ENCODE measurements at regions not wholly inside any gene's neighbourhood (a gene's known extent, or its start where the extent isn't known, plus 50 kb on each side); places are given as distances from the start of the nearest gene placed in this dataset.

DNA sequence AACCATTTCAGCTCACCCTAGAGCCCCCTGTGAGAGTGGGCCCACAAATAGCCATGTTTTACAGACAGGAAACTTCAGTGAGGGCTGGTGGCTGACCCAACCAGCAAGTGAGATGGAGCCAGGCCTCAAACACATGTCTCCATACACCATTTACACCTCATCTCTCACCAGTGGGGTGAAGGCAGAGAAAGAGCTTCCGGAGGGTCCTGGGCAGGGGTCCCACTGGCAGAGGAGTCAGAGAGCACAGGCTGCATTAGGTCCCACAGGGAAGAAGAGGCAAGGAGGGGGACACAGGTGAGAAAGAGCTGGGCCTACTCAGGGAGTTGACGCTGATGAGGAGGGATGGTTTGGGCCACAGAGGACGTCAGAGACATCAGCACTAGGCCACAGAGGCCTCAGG lies 172.6 kb downstream of the VEGFA start:
- H3K4me1 ChIP-seq (ENCODE audit: control insufficient read depth in 3 of 3, insufficient read depth in 3 of 3, low read length in 3 of 3) = peaks cover 2 to 11% (median 9%) of the 10 kb centered on the region in 3 donors
- H3K9me3 ChIP-seq (ENCODE audit: control insufficient read depth in 3 of 3, low read length in 3 of 3) = peaks cover 0 to 3% (median 2%) of the 10 kb centered on the region in 3 donors
- H3K4me3 ChIP-seq (ENCODE audit: low read length in 3 of 3) = no peak overlapping the region
- H3K27me3 ChIP-seq (ENCODE audit: control insufficient read depth in 3 of 3, insufficient read depth in 3 of 3, low read length in 3 of 3) = no peaks in the 10 kb centered on the region
- no peak overlapping the region for H3K9ac ChIP-seq (ENCODE audit: low read depth in 1 of 3, low read length in 3 of 3)
- no peaks in the 10 kb centered on the region for H3K36me3 ChIP-seq (ENCODE audit: control insufficient read depth in 3 of 3, insufficient read depth in 3 of 3, low read length in 3 of 3)
- no peak overlapping the region for H3K27ac ChIP-seq (ENCODE audit: low read depth, low read length)

DNA sequence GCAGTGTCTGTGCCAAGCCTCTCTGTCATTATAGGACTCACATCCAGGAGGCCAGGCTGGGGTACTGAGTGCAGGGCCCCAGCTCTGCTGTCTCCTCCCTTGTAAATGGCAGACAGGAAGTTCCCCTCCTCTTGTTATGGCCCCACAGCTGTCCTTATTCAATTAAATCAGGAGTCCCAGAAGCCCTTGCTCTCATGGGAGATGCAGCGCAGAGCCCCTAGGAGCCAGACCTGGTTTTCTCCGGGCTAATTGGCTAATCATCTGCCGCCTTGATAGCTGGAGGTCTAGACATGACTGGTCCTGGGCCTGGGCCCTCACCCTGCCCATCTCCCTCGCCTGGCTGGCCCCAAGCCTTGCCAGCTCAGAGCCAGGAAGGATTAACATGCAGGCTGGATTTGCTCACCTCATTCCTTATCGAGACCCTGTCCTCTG lies 172.0 kb downstream of the VEGFA start:
- no peak overlapping the region for H3K27ac ChIP-seq (ENCODE audit: low read depth, low read length)
- H3K4me3 ChIP-seq (ENCODE audit: low read length in 3 of 3) = no peak overlapping the region
- no peaks in the 10 kb centered on the region for H3K27me3 ChIP-seq (ENCODE audit: control insufficient read depth in 3 of 3, insufficient read depth in 3 of 3, low read length in 3 of 3)

DNA sequence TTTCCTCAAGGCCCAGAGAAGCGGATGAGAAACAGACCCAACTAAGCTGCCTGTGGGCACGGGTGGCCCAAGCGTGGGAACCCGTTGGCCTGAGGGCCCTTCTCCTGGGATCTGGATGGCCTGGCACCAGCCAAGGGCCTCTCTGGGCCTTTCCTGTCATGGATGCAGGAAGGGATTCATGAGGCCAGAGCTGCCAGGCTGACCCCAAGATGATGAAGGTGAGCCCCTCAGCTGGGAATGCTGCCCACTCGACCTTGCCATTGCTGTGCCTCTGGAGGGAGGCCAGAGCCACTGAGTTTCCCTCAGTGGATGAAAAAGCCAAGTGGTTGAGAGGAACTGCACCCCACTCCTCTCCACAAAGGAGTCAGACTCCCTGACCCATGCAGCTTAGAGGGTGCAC lies 171.2 kb downstream of the VEGFA start:
- Histone ChIP-seq H3K36me3 (ENCODE audit: control insufficient read depth in 3 of 3, insufficient read depth in 3 of 3, low read length in 3 of 3) (no peaks in the 10 kb centered on the region), H3K9me3 (ENCODE audit: control insufficient read depth in 3 of 3, low read length in 3 of 3) (peaks cover 0 to 3% (median 2%) of the 10 kb centered on the region in 3 donors), H3K27me3 (ENCODE audit: control insufficient read depth in 3 of 3, insufficient read depth in 3 of 3, low read length in 3 of 3) (no peaks in the 10 kb centered on the region), H3K4me3 (ENCODE audit: low read length in 3 of 3) (no peak overlapping the region), H3K4me1 (ENCODE audit: control insufficient read depth in 3 of 3, insufficient read depth in 3 of 3, low read length in 3 of 3) (peaks cover 15 to 25% (median 23%) of the 10 kb centered on the region in 3 donors), H3K9ac (ENCODE audit: low read depth in 1 of 3, low read length in 3 of 3) (no peak overlapping the region), H3K27ac (ENCODE audit: low read depth, low read length) (no peak overlapping the region)

More for the DNA sequence above, 172.0 kb downstream of the VEGFA start:
- peaks cover 0 to 3% (median 2%) of the 10 kb centered on the region in 3 donors for H3K9me3 ChIP-seq (ENCODE audit: control insufficient read depth in 3 of 3, low read length in 3 of 3)
- no peak overlapping the region for H3K9ac ChIP-seq (ENCODE audit: low read depth in 1 of 3, low read length in 3 of 3)
- no peaks in the 10 kb centered on the region for H3K36me3 ChIP-seq (ENCODE audit: control insufficient read depth in 3 of 3, insufficient read depth in 3 of 3, low read length in 3 of 3)
- H3K4me1 ChIP-seq (ENCODE audit: control insufficient read depth in 3 of 3, insufficient read depth in 3 of 3, low read length in 3 of 3) = peaks cover 8 to 16% (median 15%) of the 10 kb centered on the region in 3 donors

DNA sequence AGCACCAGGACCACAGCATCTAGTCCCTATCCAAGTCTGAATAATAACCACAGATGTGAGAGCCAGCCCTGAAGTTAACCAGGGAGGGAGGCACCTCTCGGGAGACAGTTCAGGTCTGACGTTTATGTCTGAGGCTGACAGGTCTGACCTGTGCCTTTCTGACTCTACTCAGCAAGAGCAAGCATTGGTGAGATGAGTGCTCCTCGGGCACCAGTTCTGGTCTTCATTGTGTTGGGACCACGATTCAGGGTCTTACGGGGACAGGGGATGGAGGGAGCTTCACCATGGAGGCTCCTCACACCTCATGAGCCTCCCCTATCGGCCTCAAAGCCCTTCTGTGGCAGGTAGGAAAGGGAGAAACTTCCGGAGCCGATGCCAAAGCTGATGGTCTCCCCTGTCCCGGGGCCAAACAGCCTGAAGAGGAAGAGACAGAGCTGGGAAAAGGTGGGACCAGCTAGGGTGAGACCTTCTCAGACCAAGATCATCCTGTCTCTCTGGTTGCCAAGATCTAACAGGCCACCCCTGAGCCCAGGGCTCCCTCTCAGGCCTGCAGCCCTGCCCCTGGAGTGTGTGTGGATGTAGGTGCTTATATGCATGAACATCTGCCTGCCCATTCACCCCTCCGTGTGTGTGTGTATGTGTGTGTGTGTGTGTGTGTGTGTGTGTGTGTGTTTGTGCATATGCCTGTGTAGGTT lies 170.5 kb downstream of the VEGFA start:
- no peak overlapping the region for H3K27ac ChIP-seq (ENCODE audit: low read depth, low read length)
- no peaks in the 10 kb centered on the region for H3K27me3 ChIP-seq (ENCODE audit: control insufficient read depth in 3 of 3, insufficient read depth in 3 of 3, low read length in 3 of 3)
- H3K9ac ChIP-seq (ENCODE audit: low read depth in 1 of 3, low read length in 3 of 3) = peak overlapping the region in 1 of 3 donors; percentile 60
- peaks cover 0 to 3% (median 2%) of the 10 kb centered on the region in 3 donors for H3K9me3 ChIP-seq (ENCODE audit: control insufficient read depth in 3 of 3, low read length in 3 of 3)
- H3K4me3 ChIP-seq (ENCODE audit: low read length in 3 of 3) = no peak overlapping the region
- peaks cover 21 to 31% (median 29%) of the 10 kb centered on the region in 3 donors for H3K4me1 ChIP-seq (ENCODE audit: control insufficient read depth in 3 of 3, insufficient read depth in 3 of 3, low read length in 3 of 3)
- H3K36me3 ChIP-seq (ENCODE audit: control insufficient read depth in 3 of 3, insufficient read depth in 3 of 3, low read length in 3 of 3) = no peaks in the 10 kb centered on the region

- Histone ChIP-seq H3K9ac (ENCODE audit: low read depth in 1 of 3, low read length in 3 of 3) (peak overlapping the region in 1 of 3 donors; percentile 60), H3K4me1 (ENCODE audit: control insufficient read depth in 3 of 3, insufficient read depth in 3 of 3, low read length in 3 of 3) (peaks cover 21 to 36% (median 34%) of the 10 kb centered on the region in 3 donors), H3K4me3 (ENCODE audit: low read length in 3 of 3) (no peak overlapping the region), H3K36me3 (ENCODE audit: control insufficient read depth in 3 of 3, insufficient read depth in 3 of 3, low read length in 3 of 3) (no peaks in the 10 kb centered on the region), H3K27me3 (ENCODE audit: control insufficient read depth in 3 of 3, insufficient read depth in 3 of 3, low read length in 3 of 3) (no peaks in the 10 kb centered on the region), H3K9me3 (ENCODE audit: control insufficient read depth in 3 of 3, low read length in 3 of 3) (peaks cover 0 to 3% (median 2%) of the 10 kb centered on the region in 3 donors), H3K27ac (ENCODE audit: low read depth, low read length) (no peak overlapping the region)
These were observed 170.0 kb downstream of the VEGFA start for GRCh38 chr6:43940071-43940392.

- Histone ChIP-seq H3K4me3 (ENCODE audit: low read length in 3 of 3) (no peak overlapping the region), H3K27ac (ENCODE audit: low read depth, low read length) (no peak overlapping the region)
These were observed 169.5 kb downstream of the VEGFA start for GRCh38 chr6:43939281-43940070.

GRCh38 chr6:43938178-43939105 lies 168.4 kb downstream of the VEGFA start:
- Histone ChIP-seq H3K27ac (ENCODE audit: low read depth, low read length) (no peak overlapping the region), H3K9me3 (ENCODE audit: control insufficient read depth in 3 of 3, low read length in 3 of 3) (no peaks in the 10 kb centered on the region), H3K4me1 (ENCODE audit: control insufficient read depth in 3 of 3, insufficient read depth in 3 of 3, low read length in 3 of 3) (peaks cover 21 to 39% (median 37%) of the 10 kb centered on the region in 3 donors), H3K27me3 (ENCODE audit: control insufficient read depth in 3 of 3, insufficient read depth in 3 of 3, low read length in 3 of 3) (no peaks in the 10 kb centered on the region), H3K36me3 (ENCODE audit: control insufficient read depth in 3 of 3, insufficient read depth in 3 of 3, low read length in 3 of 3) (no peaks in the 10 kb centered on the region), H3K9ac (ENCODE audit: low read depth in 1 of 3, low read length in 3 of 3) (no peak overlapping the region), H3K4me3 (ENCODE audit: low read length in 3 of 3) (no peak overlapping the region)

More at GRCh38 chr6:43939281-43940070, 169.5 kb downstream of the VEGFA start:
- Histone ChIP-seq H3K9ac (ENCODE audit: low read depth in 1 of 3, low read length in 3 of 3) (no peak overlapping the region), H3K27me3 (ENCODE audit: control insufficient read depth in 3 of 3, insufficient read depth in 3 of 3, low read length in 3 of 3) (no peaks in the 10 kb centered on the region), H3K9me3 (ENCODE audit: control insufficient read depth in 3 of 3, low read length in 3 of 3) (no peaks in the 10 kb centered on the region), H3K4me1 (ENCODE audit: control insufficient read depth in 3 of 3, insufficient read depth in 3 of 3, low read length in 3 of 3) (peaks cover 21 to 39% (median 37%) of the 10 kb centered on the region in 3 donors), H3K36me3 (ENCODE audit: control insufficient read depth in 3 of 3, insufficient read depth in 3 of 3, low read length in 3 of 3) (no peaks in the 10 kb centered on the region)

- peak overlapping the region in 1 of 3 donors; percentile 65 for H3K9ac ChIP-seq (ENCODE audit: low read depth in 1 of 3, low read length in 3 of 3)
- H3K27ac ChIP-seq (ENCODE audit: low read depth, low read length) = peak overlapping the region; percentile 70
- H3K4me3 ChIP-seq (ENCODE audit: low read length in 3 of 3) = no peak overlapping the region
- H3K9me3 ChIP-seq (ENCODE audit: control insufficient read depth in 3 of 3, low read length in 3 of 3) = no peaks in the 10 kb centered on the region
- H3K4me1 ChIP-seq (ENCODE audit: control insufficient read depth in 3 of 3, insufficient read depth in 3 of 3, low read length in 3 of 3) = peaks cover 21 to 39% (median 37%) of the 10 kb centered on the region in 3 donors
- H3K27me3 ChIP-seq (ENCODE audit: control insufficient read depth in 3 of 3, insufficient read depth in 3 of 3, low read length in 3 of 3) = no peaks in the 10 kb centered on the region
- H3K36me3 ChIP-seq (ENCODE audit: control insufficient read depth in 3 of 3, insufficient read depth in 3 of 3, low read length in 3 of 3) = no peaks in the 10 kb centered on the region
These were observed 167.5 kb downstream of the VEGFA start for GRCh38 chr6:43937236-43938177.

GRCh38 chr6:43936476-43936875 lies 166.5 kb downstream of the VEGFA start:
- H3K9me3 ChIP-seq (ENCODE audit: control insufficient read depth in 3 of 3, low read length in 3 of 3) = no peaks in the 10 kb centered on the region
- no peaks in the 10 kb centered on the region for H3K36me3 ChIP-seq (ENCODE audit: control insufficient read depth in 3 of 3, insufficient read depth in 3 of 3, low read length in 3 of 3)
- peaks cover 21 to 39% (median 37%) of the 10 kb centered on the region in 3 donors for H3K4me1 ChIP-seq (ENCODE audit: control insufficient read depth in 3 of 3, insufficient read depth in 3 of 3, low read length in 3 of 3)
- H3K27ac ChIP-seq (ENCODE audit: low read depth, low read length) = peak overlapping the region; percentile 70
- no peak overlapping the region for H3K4me3 ChIP-seq (ENCODE audit: low read length in 3 of 3)
- H3K9ac ChIP-seq (ENCODE audit: low read depth in 1 of 3, low read length in 3 of 3) = peak overlapping the region; percentile 25 to 76 (median 69)
- no peaks in the 10 kb centered on the region for H3K27me3 ChIP-seq (ENCODE audit: control insufficient read depth in 3 of 3, insufficient read depth in 3 of 3, low read length in 3 of 3)
